GM13977 (cell line): ENCODE measurements at regions not wholly inside any gene's neighbourhood (a gene's known extent, or its start where the extent isn't known, plus 50 kb on each side); places are given as distances from the start of the nearest gene placed in this dataset.

Source experiments
- DNase-seq: peaks from one replicate; pipeline ENCODE4 v3.0.0; 2012; ENCODE audit warnings: low spot score
- CTCF ChIP-seq: IDR thresholded peaks from 2 replicates; pipeline ENCODE4 v1.5.1; 2012; ENCODE audit warnings: mild to moderate bottlenecking, control low read depth; ENCODE audit not compliant: insufficient read depth; ENCODE audit errors: extremely low read depth, missing control alignments
- in situ Hi-C: fragments of 300-500 bp; cut with MboI; formaldehyde crosslinking; loops from one replicate; pipeline ENCODE4 v1.12.0; 2022; ENCODE audit warnings: low sequenced_read_pairs, low pct_unique_long_range_greater_than_20kb, mixed read lengths, inconsistent platforms; ENCODE audit not compliant: unreplicated experiment

GRCh38 chr2:241931084-241931975 lies 61.8 kb downstream of the RTP5 start:
- in situ Hi-C loops: no loop called here
- TF ChIP-seq CTCF: no peak

GRCh38 chr2:241931976-241932898 lies 62.7 kb downstream of the RTP5 start:
- TF ChIP-seq CTCF: no peak
- in situ Hi-C loops: no loop called here
- no peak for DNase-seq

More at GRCh38 chr2:241931084-241931975, 61.8 kb downstream of the RTP5 start:
- no peak for DNase-seq

- in situ Hi-C loops: no loop called here
- TF ChIP-seq CTCF: no peak
- no peak for DNase-seq
These were observed 63.3 kb downstream of the RTP5 start for GRCh38 chr2:241932899-241933178.

GRCh38 chr2:241933179-241933911 lies 63.8 kb downstream of the RTP5 start:
- DNase-seq: no peak
- no peak for TF ChIP-seq CTCF
- in situ Hi-C loops: no loop called here

- in situ Hi-C loops: no loop called here
- TF ChIP-seq CTCF: no peak
- DNase-seq: no peak
These were observed 65.8 kb downstream of the RTP5 start for GRCh38 chr2:241935314-241935713.

- in situ Hi-C loops: no loop called here
These were observed 66.2 kb downstream of the RTP5 start for GRCh38 chr2:241935774-241936173.

More at GRCh38 chr2:241935774-241936173, 66.2 kb downstream of the RTP5 start:
- no peak for TF ChIP-seq CTCF
- DNase-seq: no peak
